HG03095 (cell line): ENCODE measurements at regions not wholly inside any gene's neighbourhood (a gene's known extent, or its start where the extent isn't known, plus 50 kb on each side); places are given as distances from the start of the nearest gene placed in this dataset.

Source experiments
- ATAC-seq: cut with Tn5 transposase; IDR thresholded peaks from one replicate; pipeline ENCODE4 v1.9.1; 2021; ENCODE audit warnings: moderate library complexity; ENCODE audit not compliant: unreplicated experiment

DNA sequence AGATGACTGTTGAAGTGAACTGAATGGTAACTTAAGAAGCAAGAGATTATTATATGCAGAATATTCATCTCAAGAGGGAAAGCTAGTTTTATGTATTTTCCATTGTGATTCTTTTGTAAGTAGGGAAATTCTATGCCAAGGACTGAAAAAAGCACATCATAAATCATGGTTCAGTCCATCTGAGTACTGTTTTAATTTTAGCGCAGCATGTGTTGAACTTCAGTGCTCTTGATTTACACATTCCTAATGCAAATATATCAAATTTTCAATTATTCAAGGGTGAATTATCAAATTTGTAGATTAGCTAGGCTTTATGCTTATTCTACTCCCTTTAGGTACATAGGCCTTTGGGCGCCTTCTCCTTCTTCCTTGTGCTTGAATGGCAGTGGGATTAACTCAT, 50.3 kb upstream of the TCF12 start:
- no peak for ATAC-seq

DNA sequence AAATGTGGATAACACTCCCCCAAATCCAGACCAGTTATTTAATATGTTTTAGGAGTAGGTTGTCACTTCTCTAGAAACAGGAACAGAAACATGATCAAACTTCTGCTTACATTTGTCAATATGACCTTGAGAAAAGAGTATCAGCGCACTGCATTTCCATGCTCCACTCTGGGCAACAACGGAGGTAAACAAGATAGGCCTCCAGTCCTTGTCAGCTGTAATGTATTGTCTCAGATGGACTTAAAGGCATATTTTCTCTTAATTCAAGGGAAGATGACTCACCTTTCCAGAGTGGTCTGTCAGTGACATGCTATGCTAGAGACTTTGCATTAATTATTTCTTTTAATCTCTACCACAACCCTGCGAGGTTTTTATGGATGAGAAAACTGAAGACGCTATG, 51.6 kb upstream of the TCF12 start:
- no peak for ATAC-seq

DNA sequence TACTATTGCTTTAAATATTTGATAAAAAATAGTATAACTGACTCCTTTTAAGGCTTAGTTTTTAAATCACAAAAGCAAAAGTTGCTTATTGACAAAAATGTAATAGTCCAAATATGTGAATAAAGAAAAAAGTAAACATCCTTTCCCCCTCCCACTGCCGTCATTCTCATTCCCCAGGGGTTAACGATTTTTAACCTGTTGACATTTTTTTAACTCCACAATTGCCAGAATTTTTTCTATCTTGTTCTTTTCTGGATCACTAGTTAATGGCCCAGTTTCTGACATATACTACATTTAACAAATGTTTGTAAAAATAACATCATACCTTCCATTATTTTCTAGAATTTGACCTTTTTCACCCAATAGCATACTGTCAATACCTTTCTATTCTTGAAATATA, 60.6 kb upstream of the TCF12 start:
- no peak for ATAC-seq

DNA sequence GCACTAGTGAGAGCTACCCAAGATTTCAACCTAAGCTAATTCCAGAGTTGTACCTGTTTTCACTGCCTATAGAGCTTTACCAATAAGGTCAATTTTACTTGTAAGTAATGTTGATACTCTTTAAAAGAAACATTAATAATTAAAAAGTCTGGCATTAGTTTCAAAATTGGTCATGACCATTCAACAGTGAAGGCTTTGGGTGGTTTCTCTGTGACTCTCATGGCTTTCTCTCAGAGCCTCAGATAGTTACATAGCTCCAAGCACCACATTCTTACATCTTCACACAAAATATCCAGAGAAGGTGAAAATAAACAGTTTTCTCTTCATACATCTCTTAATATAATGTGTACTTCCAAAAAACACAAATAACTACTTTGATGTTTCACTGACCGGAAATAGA, 61.5 kb upstream of the TCF12 start:
- ATAC-seq, result no peak

DNA sequence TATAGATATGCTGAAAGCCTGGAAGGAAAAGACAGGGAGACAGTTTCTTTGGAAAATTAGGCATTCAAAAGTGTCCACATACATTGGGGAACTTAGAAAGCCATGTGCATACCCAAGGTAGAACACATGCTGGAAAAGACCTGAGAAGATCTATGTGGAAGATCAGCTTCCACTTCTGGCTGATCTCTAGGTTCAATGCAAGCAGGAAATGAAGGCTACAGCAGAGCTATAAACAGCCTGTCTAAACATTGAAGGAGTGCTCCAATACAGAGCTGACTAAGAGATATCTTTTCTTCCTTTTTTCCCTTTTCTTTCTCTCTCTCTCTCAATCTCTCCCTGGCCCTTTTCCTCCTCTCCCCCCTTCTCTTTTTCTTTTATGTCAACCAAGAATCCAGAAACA, 73.6 kb upstream of the TCF12 start:
- no peak for ATAC-seq

DNA sequence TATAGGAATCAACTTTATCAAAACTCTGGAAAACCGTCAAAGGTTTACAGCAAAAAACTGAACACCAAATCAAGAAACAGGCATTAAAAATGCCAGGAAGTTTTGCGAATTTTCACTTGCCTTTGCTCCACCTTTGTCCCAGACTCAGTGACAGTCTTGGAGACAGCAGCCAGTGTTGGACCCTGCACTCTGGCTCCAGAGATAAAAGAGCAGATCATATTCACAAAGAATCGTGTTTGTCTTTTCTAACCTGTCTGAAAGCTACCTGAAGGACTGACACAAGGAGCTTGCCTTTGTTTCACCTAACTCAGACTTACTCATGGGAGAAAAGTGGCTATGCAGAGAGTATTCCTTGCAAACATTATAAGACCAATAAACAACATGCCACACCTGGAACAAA, 74.0 kb upstream of the TCF12 start:
- ATAC-seq, result no peak

DNA sequence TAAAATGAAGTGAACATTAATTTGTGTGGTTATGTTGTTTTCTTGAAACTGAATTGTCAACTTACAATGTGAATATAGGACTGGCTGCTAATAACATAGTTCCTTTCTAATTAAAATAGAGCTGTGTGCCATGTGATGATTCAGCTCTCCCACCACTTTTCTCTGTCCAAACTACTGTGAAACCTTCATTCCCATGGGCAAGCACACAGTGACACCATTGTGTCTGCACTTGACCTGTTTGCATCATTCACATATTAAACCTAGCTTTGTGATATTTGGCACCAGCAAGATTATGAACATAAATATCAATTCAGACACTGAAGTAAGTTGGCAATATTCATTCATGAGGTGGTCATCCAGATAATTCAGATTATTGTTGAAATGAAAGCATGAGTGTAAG, 78.8 kb upstream of the TCF12 start:
- no peak for ATAC-seq

DNA sequence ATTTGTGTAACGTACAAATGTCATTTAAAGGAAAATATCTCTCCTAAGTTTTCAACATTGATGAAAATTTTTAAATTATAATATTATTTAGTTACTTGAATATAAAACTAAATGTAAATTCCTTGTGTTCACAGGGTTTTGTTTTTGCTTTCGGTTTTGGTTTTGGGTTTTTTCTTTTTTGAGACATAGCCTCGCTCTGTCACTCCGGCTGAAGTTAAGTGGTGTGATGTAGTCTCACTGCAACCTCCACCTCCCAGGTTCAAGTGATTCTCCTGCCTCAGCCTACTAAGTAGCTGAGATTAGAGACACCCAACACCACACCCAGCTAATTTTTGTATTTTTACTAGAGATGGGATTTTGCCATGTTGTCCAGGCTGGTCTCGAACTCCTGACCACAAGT, 79.3 kb upstream of the TCF12 start:
- no peak for ATAC-seq

DNA sequence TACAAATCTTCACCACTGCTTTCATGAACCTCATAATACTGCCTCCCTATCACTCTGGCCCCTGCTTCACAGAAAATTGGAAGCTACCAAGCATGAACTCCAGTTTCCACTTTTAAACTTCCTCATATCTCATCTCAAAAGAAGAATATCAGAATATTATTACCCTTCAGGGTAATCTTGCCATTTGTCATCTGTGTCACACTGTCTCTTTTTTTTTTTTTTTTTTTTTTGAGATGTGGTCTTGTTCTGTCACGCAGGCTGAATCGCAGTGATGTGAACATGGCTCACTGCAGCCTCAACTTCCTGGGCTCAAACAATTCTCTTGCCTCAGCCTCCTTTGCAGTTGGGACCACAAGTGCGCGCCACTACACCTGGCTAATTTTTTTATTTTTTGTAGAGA, 80.4 kb upstream of the TCF12 start:
- ATAC-seq, result no peak

DNA sequence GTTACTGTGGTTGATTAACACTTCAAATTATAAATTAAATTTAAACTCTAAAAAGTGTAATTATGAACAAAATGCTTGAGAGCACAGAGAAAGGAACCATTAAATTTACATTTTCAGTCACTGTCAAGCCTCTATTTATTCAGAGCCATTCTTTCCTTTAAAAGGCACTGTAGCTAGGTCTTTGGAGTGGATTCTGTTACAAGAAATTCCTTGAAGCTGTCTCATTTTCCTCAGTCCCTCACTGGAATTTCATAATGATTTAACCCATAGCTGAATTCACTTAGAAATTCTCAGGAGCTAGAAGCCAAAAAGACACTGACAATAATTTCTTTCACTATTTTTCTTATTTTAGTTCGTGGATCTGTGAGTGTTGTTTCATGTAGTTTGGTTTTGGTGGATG, 81.2 kb upstream of the TCF12 start:
- ATAC-seq, result no peak

DNA sequence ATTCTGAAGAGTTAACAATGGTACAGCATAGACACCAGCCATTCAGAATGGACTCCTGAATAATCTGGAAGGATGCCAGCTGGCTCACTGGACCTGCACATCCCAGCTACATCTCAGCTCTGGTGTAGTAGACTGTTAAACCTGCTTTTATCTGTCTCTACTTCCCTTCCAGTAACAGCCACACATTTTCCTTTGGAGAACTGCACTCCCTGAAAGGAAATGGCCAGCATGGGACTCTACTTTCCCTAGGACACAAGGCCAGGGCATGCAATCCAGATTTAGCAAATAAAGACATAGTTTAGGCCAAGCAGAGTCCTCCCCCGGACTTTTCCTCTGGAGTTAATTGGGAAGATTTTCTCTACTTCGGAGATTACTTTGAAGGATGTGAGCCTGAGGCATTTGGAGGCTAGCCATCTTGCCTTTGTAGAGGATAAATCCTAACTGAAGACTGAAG, 82.7 kb upstream of the TCF12 start:
- ATAC-seq, result no peak

DNA sequence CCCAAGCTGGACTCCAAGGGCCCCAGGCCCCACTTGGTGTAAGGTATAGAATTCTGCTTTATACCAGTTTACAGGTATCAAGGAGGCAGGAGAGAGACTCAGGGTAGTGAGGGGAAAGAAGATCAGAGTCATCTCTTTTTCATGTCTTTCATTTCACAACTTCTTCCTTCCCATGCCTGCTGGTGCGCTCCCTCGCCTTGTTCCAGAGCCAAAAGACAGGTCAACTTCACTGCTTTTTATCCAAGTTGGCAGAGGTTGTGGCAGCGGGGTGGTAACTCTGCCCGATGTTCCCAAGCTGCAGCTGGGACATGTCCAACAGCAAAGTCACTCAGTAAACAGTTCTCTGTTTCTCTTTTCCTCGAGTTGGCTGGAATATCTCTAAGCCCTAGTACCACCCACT, 86.3 kb upstream of the TCF12 start:
- ATAC-seq, result no peak

DNA sequence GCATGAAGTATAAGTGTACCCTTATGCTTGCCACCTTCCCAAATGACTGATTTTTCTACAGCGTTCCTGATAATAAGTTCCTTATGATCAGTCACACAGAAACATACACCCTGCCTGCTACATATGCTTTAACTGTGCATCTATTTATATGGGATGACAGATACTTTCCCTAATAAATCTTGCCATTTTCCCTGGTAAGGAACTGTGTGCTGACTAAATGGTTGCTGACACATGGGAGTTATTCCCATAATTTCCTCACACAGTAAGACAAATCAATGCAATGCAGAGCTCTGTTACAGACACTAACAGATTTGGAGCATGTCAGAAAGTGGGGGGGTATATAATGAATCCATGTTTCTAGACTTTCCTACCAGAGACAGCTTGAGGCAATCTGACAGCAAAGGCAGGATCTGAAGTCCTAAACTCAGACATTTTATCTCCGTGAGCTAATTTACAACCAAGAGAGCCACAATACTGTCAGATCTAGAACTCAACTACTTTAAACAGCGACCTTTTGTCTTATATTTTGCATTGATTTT, 86.9 kb upstream of the TCF12 start:
- ATAC-seq, result no peak

DNA sequence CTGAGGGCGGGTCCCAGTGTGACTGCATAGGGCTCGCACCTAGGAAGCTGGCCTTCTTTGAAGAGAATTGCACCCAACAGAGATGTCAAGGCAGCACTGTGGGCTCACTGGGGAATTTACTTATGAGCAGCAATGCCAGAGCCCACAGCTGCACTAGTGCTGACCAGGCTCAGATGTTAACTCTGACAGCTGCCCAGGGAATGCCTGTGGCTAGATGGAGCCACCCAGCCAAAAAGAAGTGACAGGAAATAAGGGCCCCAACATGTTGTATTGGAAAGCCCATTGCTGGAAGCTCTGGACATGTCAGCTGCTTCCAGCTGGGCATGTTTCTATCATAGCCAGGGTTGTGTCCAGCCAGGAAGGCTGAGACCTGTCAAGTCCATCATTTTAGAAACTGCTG, 90.9 kb upstream of the ZNF280D start:
- no peak for ATAC-seq

DNA sequence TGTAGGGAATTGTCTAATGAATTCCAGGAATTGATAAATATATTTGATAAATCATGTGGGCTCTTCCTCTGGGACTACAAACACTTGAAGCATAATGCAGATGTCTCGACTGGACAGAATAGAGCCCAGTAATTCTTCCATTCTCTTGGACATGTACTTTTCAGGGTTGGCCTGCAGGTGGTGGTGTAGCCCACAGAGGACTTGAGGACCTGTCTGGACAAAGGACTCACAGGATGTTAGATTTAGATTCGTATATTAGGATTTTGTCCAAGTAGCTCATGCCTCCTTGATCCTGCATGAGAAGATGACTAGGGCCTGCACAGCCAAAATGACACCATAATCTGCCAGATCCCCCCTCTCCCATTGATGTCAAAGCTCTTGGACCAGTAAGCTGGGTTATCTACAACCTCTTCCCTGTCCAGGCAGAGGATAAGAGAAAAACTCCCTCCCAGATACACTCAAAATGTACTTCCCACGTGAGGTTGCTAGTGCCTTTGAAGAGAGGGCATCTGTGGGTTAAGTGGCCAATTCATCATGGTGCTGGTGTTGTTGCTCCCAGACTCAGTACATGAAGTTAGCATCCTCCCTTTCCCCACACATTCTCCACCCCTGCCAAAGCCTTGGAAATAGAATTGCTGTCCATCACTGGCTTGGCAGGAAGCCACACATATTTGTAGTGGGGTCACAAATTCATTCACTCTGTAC, 88.6 kb upstream of the ZNF280D start:
- peak; percentile 62 for ATAC-seq

DNA sequence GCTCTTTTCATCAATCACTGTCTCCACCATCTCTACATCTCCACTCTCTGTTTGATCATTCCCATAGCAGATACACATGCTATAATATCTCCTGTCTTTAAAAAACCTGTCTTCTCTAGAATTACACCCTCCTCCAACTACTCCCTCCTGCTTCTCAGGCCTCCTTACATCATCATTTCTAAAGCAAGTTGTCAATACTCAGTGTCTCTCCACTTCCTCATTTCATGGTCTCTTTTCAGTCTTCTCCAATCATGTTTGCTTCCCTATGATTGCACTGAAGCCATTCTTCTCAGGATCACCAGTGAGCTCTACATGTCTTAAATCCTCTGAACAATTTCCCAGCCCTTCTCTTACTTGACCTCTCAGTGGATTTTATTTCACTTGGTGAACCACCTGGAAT, 87.0 kb upstream of the ZNF280D start:
- ATAC-seq, result no peak

DNA sequence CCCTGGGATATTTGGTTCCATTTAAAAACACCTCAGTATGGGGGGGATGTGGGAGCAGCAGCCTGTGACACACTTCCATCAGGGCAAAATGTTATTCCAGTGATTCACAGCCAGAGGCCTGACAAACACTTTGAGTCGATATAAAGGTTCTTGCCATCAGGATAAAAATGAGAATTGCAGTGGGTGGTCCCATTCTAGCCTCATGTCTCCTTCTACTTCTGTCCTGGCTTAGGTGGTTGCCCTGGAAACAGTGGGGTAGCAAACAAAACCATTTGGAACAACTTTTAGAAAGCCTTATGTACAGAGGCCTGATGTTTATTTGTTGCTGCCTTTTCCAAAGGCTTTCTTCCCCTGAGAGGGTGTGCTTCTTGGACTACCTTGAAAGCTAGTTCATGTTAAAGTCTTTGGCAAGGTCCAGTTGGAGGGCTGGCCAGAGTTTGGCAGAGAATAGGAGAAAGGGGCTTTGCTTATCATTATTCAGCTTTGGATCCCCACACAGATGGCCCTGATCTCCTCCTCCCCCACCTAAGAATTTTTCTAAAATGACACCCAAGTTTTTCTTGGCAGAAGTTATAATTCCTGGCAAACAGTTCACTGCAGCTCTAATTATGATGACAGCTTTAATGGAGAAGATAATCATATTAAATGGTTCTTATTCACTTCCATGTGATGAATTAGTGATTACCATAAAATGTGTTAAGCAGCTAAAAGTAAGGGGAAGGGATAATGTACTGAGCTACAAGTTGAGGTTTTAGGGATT, 84.2 kb upstream of the ZNF280D start:
- no peak for ATAC-seq

DNA sequence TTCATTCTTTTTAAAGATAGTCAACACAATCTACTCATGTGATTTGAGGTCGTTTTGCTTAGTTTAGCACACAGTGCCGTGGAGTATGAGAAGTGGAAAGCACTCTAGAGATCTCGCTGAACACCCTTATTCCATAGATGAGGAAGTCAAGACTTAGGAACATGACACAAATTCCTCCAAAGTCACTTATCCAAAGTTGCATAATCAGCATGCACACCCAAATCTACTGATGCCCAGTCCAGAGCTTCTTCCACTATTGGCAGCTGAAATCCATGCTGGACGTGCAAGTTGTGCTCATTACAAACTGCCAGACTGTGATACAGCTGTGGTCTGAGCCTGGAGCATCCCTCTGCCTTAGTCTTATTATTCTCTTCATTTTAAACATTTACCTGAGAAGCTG, 83.5 kb upstream of the ZNF280D start:
- ATAC-seq, result no peak

DNA sequence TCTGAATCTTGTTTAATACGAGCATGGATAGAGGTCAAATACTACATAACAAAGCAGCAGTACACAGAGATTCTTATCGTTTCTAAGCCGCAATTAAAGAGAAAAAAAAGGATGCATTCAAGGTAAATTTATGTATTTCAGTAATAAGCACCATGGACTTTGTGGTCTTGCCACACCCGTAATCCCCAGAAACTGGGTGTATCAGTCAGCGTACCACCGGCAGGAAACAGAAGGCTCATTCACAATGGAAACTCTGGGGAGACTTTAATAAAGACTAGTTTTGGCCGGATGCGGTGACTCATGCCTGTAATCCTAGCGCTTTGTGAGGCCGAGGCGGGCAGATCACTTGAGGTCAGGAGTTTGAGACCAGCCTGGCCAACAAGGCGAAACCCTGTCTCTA, 81.9 kb upstream of the ZNF280D start:
- ATAC-seq, result no peak

DNA sequence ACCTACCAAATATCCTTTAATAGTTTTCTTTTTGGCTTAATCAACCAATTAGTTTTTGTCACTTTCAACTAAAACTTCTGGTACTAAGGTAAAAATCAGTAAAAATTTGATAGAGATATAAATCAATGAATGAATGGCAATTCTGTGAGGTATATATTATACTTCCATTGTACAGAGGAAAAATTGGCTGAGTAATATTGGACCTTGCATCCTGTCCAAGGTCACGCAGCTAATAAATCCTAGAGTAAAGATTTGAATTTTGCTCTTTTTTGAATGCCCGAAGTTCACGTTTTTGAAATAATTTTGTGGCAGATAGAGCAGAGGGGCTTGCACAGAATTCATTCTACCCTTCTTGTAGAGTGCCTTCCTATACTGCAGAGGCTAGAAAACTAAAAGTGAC, 81.1 kb upstream of the ZNF280D start:
- no peak for ATAC-seq

DNA sequence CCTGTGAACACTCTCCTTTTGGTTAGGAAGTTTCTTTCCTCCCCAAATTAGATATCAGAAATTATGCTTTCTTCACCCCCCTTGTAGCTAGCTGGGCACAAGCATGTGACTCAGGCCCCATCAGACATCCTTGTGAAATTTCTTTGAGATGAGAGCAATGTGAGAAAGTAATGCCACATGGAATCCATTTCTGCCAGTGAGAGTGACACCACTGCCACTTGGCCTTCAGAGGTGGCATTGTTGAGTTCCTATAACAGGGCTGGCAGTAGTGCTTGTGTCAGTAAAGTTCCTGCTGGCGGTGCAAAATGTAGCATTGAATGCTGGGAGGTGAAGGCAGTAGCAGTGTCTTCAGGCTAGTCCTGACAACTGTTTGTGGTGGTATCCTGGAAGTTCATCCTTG, 80.7 kb upstream of the ZNF280D start:
- no peak for ATAC-seq

DNA sequence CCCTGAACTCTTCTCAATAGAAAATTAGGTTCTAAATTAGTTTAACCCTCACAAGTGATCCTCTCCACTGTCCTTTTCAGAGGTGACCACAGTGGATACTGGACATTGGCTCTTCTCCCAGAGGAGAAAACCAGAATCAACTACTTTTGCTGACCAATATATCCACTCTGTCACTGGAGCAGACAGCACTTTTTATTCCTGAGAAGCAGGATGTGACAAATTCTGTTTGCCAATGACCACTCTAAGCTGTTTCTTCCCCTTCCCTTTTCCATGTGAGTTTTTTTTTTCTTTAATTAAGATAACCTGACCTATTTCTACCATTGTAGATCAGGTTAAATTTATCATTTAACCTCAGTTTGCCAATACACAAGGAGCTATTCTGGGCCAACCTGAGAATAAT, 79.7 kb upstream of the ZNF280D start:
- no peak for ATAC-seq

DNA sequence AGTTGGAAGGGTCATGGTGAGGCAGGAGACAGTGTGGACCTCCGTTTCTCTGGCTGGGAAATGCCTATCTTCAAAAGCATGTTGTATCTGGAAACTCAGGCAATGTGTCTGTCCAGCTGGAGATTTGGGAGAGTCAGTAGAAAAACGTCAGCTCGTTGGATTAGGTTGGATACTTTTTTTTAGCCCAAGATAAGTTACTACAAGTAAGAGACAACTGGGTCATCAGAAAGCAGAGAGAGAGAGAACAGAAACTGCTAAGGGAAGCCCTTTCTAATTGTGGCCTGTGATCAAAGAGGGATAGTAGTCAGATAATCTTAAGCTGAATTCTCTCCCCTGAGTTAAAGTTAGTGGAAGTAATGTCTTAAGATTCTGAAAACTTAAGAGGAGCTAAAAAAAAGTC, 78.9 kb upstream of the ZNF280D start:
- ATAC-seq, result no peak
